C4-2B (cell line): ENCODE measurements at regions not wholly inside any gene's neighbourhood (a gene's known extent, or its start where the extent isn't known, plus 50 kb on each side); places are given as distances from the start of the nearest gene placed in this dataset.

ENCODE experiments used
- H3K27ac ChIP-seq: fragments of 450-650 bp; 2 replicates; pipeline ENCODE4 v1.5.1; 2017
- ZFX ChIP-seq: fragments of 450-650 bp; IDR thresholded peaks from 2 replicates; pipeline ENCODE4 v1.6.1; 2017
- TF ChIP-seq, protein P1 (sequence below): fragments of 450-650 bp; conservative IDR thresholded peaks from 2 replicates; pipeline ENCODE4 v1.5.1; 2017; ENCODE audit warnings: mild to moderate bottlenecking

DNA sequence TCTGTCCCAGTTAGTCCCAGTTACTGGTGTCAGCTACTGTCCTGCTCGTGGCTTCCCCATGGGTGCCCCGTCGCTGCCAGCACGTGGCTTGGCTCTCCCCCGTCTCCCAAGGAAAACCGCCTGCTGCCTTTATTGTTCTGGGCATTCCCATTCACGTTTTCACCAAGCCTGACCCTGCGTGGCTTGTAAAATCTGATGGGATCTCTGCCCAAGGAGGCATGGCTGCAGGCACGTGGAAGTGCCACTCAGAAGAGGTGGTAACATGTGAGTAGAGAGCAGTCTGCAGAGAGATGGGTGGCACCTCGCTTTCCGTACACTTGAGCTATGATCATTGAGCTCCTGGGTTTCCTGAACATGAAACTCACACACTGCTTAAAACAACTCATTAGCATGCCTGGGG lies 429.2 kb upstream of the KLF4 start:
- no peak for TF ChIP-seq ZFX
- TF ChIP-seq, protein P1, sequence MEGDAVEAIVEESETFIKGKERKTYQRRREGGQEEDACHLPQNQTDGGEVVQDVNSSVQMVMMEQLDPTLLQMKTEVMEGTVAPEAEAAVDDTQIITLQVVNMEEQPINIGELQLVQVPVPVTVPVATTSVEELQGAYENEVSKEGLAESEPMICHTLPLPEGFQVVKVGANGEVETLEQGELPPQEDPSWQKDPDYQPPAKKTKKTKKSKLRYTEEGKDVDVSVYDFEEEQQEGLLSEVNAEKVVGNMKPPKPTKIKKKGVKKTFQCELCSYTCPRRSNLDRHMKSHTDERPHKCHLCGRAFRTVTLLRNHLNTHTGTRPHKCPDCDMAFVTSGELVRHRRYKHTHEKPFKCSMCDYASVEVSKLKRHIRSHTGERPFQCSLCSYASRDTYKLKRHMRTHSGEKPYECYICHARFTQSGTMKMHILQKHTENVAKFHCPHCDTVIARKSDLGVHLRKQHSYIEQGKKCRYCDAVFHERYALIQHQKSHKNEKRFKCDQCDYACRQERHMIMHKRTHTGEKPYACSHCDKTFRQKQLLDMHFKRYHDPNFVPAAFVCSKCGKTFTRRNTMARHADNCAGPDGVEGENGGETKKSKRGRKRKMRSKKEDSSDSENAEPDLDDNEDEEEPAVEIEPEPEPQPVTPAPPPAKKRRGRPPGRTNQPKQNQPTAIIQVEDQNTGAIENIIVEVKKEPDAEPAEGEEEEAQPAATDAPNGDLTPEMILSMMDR = no peak

GRCh38 chr9:107914151-107914550 lies 424.6 kb upstream of the KLF4 start:
- H3K27ac ChIP-seq = no peak overlapping the region
- no peak for TF ChIP-seq ZFX
- TF ChIP-seq, protein P1 = no peak

More for the DNA sequence above, 429.2 kb upstream of the KLF4 start:
- H3K27ac ChIP-seq = no peak overlapping the region

DNA sequence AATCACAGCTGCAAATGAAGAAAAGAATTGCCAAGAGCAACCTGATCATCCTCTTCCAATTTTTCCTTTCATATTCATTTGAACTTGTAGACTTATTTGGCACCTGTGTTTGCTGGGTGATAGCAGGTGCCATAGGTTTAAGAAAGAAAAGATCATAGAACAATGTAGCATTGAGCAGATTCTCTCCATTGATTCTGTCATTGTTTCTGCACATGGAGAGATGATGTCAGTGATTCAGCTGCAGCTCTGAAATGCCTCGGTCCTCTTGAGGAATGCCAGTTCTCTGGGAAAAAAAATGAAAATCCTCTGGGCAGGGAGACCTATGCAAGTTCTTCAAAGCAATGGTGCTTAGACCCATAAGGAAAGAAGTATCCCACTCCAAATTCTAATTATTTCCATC lies 418.1 kb upstream of the KLF4 start:
- TF ChIP-seq, protein P1 = no peak
- H3K27ac ChIP-seq = no peak overlapping the region

GRCh38 chr9:107907255-107907654 lies 417.7 kb upstream of the KLF4 start:
- H3K27ac ChIP-seq = no peak overlapping the region
- no peak for TF ChIP-seq ZFX
- TF ChIP-seq, protein P1 = no peak

DNA sequence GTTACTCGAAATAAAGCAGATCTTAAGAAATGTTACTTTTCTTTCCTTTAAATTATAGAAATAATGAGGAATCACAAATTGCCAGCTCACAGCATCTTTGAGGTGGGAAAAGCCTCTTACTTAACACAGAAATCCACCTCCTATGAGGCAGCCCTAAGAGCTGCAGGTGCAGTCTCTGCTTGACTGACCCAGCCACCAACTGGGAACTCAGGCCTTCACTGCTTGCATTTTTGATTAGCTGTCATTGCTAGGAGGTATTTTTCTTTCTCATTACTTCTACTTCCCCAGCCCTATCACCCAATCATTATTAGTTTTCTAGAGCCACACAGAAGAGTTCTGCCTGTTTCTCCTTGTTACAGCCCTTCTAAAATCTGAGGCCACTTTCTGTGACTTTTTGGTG lies 416.5 kb upstream of the KLF4 start:
- H3K27ac ChIP-seq = no peak overlapping the region
- TF ChIP-seq, protein P1 = no peak
- no peak for TF ChIP-seq ZFX

GRCh38 chr9:107905308-107906020 lies 415.9 kb upstream of the KLF4 start:
- no peak for TF ChIP-seq ZFX
- TF ChIP-seq, protein P1 = no peak
- H3K27ac ChIP-seq = no peak overlapping the region

DNA sequence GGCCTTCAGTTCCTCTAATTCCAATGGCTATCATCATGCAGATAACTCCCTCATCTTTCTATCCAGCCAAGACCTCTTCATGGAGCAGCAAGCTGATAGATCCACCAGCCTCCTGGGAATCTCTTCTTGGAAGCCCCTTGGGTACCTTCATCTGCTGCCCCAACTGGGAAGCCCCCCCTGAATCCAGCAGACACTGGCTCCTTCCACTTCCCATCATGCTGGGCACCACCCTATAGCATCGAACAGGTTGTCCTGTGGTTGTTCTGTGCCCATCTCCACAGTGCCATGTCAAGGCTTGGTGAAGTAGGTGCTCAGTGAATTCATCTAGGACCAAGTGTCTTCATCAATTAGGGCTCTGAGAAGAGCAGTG lies 410.4 kb upstream of the KLF4 start:
- TF ChIP-seq, protein P1 = no peak
- no peak for TF ChIP-seq ZFX
- H3K27ac ChIP-seq = no peak overlapping the region
